Kidney tubule cell (primary cell): ENCODE measurements at regions not wholly inside any gene's neighbourhood (a gene's known extent, or its start where the extent isn't known, plus 50 kb on each side); places are given as distances from the start of the nearest gene placed in this dataset.
A peak's percentile ranks its signal among the peaks of the same experiment; 100 is the strongest.
"Not testable (repeated sequence)": the region's sequence is repeated elsewhere in the genome, so short reads cannot be mapped to it uniquely, and the experiment has no call there.

Experiments used
- DNase-seq: peaks from one replicate; pipeline ENCODE4 v3.0.0-alpha.2; 2018; ENCODE audit warnings: low spot score

GRCh38 chr13:40047322-40047771 is 391.9 kb downstream of the COG6 start:
- DNase-seq: no peak

GRCh38 chr13:40048551-40048950 is 393.1 kb downstream of the COG6 start:
- no peak for DNase-seq

- DNase-seq: no peak
Observed at GRCh38 chr13:40052954-40053353, 397.5 kb downstream of the COG6 start.

GRCh38 chr13:40053401-40053800 is 397.9 kb downstream of the COG6 start:
- no peak for DNase-seq

- DNase-seq: not testable (repeated sequence)
Observed at GRCh38 chr13:40054422-40054821, 399.0 kb downstream of the COG6 start.

GRCh38 chr13:40056898-40057619 is 401.6 kb downstream of the COG6 start:
- no peak for DNase-seq

GRCh38 chr13:40058757-40059236 is 403.3 kb downstream of the COG6 start:
- peak; percentile 25 for DNase-seq

- DNase-seq: no peak
Observed at GRCh38 chr13:40059540-40060232, 404.2 kb downstream of the COG6 start.

GRCh38 chr13:40060296-40061007 is 405.0 kb downstream of the COG6 start:
- peak; percentile 70 for DNase-seq

GRCh38 chr13:40061466-40062450 is 406.3 kb downstream of the COG6 start:
- peak; percentile 17 for DNase-seq

- DNase-seq: no peak
Observed at GRCh38 chr13:40063278-40063698, 407.8 kb downstream of the COG6 start.

- DNase-seq: no peak
Observed at GRCh38 chr13:40063703-40064102, 408.2 kb downstream of the COG6 start.

GRCh38 chr13:40064154-40065097 is 409.0 kb downstream of the COG6 start:
- DNase-seq: peak; percentile 65

GRCh38 chr13:40069173-40070044 is 413.9 kb downstream of the COG6 start:
- peak; percentile 65 for DNase-seq

- no peak for DNase-seq
Observed at GRCh38 chr13:40070357-40070756, 414.9 kb downstream of the COG6 start.

GRCh38 chr13:40072663-40073120 is 417.2 kb downstream of the COG6 start:
- no peak for DNase-seq

GRCh38 chr13:40074338-40074737 is 418.9 kb downstream of the COG6 start:
- DNase-seq: no peak

GRCh38 chr13:40075281-40075680 is 419.8 kb downstream of the COG6 start:
- DNase-seq: no peak

GRCh38 chr13:40076765-40077362 is 421.4 kb downstream of the COG6 start:
- no peak for DNase-seq
